Osteoblast (primary cell): ENCODE measurements at regions not wholly inside any gene's neighbourhood (a gene's known extent, or its start where the extent isn't known, plus 50 kb on each side); places are given as distances from the start of the nearest gene placed in this dataset.

ENCODE experiments used
- DNase-seq: peaks from one replicate; pipeline ENCODE4 v3.0.0; 2011; ENCODE audit warnings: low spot score, mixed read lengths; ENCODE audit not compliant: insufficient read length; ENCODE audit errors: missing footprints
- H2AFZ ChIP-seq: 2 replicates; pipeline ENCODE4 v1.6.0; 2011; ENCODE audit warnings: mild to moderate bottlenecking, low read length
- H3K27ac ChIP-seq: 2 replicates; pipeline ENCODE4 v1.5.1; 2011; ENCODE audit warnings: mild to moderate bottlenecking, low read depth, low read length, moderate library complexity
- H3K27me3 ChIP-seq: 2 replicates; pipeline ENCODE4 v1.6.0; 2012; ENCODE audit warnings: mild to moderate bottlenecking, control low read depth, inconsistent platforms, low read length, moderate library complexity; ENCODE audit not compliant: insufficient read depth
- H3K36me3 ChIP-seq: 2 replicates; pipeline ENCODE4 v1.5.1; 2011; ENCODE audit warnings: mild to moderate bottlenecking, low read length, control low read depth, moderate library complexity; ENCODE audit not compliant: insufficient read depth
- H3K4me1 ChIP-seq: 2 replicates; pipeline ENCODE4 v1.5.1; 2011; ENCODE audit warnings: mild to moderate bottlenecking, low read length, control low read depth, moderate library complexity; ENCODE audit not compliant: insufficient read depth
- H3K4me2 ChIP-seq: 2 replicates; pipeline ENCODE4 v1.6.0; 2011; ENCODE audit warnings: mild to moderate bottlenecking, low read length; ENCODE audit not compliant: insufficient read depth
- H3K4me3 ChIP-seq: fragments of 200-600 bp; sonication (generic); 3 replicates; pipeline ENCODE4 v1.5.1; 2012; ENCODE audit warnings: mild to moderate bottlenecking, low read length, inconsistent platforms; ENCODE audit not compliant: insufficient read depth
- H3K79me2 ChIP-seq: 2 replicates; pipeline ENCODE4 v1.6.0; 2012; ENCODE audit warnings: mild to moderate bottlenecking, low read length, control low read depth, inconsistent platforms; ENCODE audit not compliant: insufficient read depth
- H3K9me3 ChIP-seq: 2 replicates; pipeline ENCODE4 v1.5.1; 2011; ENCODE audit warnings: low read depth, low read length, control low read depth
- H4K20me1 ChIP-seq: 2 replicates; pipeline ENCODE4 v1.6.0; 2012; ENCODE audit warnings: mild to moderate bottlenecking, low read length, control low read depth; ENCODE audit not compliant: insufficient read depth
- TF ChIP-seq, protein P1 (sequence below): IDR thresholded peaks from 2 replicates; pipeline ENCODE4 v1.5.1; 2011; ENCODE audit warnings: mild to moderate bottlenecking, low read depth, low read length, moderate library complexity; ENCODE audit errors: extremely low read depth

DNA sequence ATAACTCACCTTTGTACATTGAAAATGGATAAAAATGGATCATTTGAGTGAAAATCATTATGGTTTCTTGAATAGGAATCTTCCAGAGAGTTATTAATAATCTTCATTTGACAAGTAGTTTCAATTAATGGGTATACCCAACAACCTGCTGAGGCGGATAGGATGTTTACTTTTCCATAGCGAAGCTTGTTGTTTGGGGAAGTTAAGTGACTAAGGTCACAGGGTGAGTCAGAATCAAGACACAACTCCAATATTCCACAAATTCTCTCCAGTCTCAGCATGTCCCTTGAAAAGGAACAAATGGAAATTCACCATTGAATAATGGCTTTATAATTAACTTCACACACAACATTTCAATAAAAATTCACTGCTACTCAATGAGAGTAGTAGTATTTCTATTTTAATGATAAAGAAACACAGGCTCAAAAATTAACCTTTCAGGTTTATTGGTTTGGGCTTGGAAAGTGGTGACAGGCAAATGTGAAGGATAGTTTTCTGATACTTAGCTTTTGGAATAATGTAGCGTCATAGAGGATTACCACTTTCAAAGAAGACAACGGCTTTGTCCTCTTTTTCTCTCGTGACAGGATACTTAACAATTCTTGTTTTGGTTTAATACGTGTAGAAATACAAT, 211.3 kb downstream of the GPD2 start:
- H3K4me1 ChIP-seq, result no peaks in the 10 kb centered on the region
- no peak overlapping the region for H3K4me3 ChIP-seq
- no peaks in the 10 kb centered on the region for H3K79me2 ChIP-seq
- no peaks in the 10 kb centered on the region for H4K20me1 ChIP-seq
- peak; percentile 29 for DNase-seq
- no peaks in the 10 kb centered on the region for H3K27me3 ChIP-seq
- H3K4me2 ChIP-seq, result no peak overlapping the region
- H3K36me3 ChIP-seq, result no peaks in the 10 kb centered on the region
- no peaks in the 10 kb centered on the region for H3K9me3 ChIP-seq
- no peak overlapping the region for H2AFZ ChIP-seq
- TF ChIP-seq, protein P1, sequence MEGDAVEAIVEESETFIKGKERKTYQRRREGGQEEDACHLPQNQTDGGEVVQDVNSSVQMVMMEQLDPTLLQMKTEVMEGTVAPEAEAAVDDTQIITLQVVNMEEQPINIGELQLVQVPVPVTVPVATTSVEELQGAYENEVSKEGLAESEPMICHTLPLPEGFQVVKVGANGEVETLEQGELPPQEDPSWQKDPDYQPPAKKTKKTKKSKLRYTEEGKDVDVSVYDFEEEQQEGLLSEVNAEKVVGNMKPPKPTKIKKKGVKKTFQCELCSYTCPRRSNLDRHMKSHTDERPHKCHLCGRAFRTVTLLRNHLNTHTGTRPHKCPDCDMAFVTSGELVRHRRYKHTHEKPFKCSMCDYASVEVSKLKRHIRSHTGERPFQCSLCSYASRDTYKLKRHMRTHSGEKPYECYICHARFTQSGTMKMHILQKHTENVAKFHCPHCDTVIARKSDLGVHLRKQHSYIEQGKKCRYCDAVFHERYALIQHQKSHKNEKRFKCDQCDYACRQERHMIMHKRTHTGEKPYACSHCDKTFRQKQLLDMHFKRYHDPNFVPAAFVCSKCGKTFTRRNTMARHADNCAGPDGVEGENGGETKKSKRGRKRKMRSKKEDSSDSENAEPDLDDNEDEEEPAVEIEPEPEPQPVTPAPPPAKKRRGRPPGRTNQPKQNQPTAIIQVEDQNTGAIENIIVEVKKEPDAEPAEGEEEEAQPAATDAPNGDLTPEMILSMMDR, result no peak
- H3K27ac ChIP-seq, result no peak overlapping the region

DNA sequence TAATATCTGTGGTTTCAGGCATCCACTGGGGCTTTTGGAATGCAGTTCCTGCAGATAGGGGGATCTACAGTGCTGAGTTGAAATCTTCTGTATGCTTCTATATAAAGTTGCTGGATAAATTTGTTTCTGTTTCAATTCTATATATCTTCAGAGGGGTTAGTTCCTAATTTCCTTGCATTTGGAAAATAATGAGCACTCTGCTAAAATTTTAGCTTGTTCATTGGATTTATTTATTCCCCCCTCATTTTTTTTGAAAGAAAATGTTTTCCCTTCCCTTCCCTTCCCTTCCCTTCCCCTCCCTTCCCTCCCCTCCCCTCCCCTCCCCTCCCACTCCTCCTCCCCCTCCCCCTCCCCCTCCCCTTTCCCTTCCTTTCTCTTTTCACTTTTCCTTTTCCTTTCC, 212.3 kb downstream of the GPD2 start:
- no peak overlapping the region for H3K4me2 ChIP-seq
- DNase-seq, result no peak

DNA sequence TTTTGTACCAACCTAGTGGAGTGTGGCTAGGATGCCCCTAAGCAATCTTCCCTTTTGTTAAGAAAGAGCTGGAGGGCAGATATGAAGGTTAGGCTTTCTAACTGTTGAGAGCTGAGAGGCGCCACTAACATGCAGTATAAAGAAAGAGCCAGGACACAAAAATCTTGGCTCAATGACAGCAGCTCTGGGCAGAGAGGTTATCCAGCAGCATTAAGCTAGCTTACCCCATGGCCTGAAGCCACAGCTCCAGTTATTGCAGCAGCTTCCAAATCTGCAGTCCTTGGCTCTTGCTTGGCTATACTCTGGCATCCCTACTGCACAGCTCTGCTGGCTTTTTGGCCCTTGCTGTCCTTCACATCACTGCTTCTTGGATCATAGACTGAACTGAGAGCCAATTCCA, 213.4 kb downstream of the GPD2 start:
- Histone ChIP-seq H3K27ac (no peak overlapping the region), H4K20me1 (no peaks in the 10 kb centered on the region), H3K4me2 (no peak overlapping the region), H3K9me3 (no peaks in the 10 kb centered on the region), H3K36me3 (no peaks in the 10 kb centered on the region), H3K27me3 (no peaks in the 10 kb centered on the region), H3K4me1 (no peaks in the 10 kb centered on the region), H3K4me3 (no peak overlapping the region), H3K79me2 (no peaks in the 10 kb centered on the region), H2AFZ (no peak overlapping the region)
- DNase-seq, result no peak
- TF ChIP-seq, protein P1, result no peak

More for the DNA sequence above, 212.3 kb downstream of the GPD2 start:
- Histone ChIP-seq H3K79me2 (no peaks in the 10 kb centered on the region), H2AFZ (no peak overlapping the region), H3K27ac (no peak overlapping the region), H3K4me1 (no peaks in the 10 kb centered on the region), H4K20me1 (no peaks in the 10 kb centered on the region), H3K9me3 (no peaks in the 10 kb centered on the region), H3K4me3 (no peak overlapping the region), H3K36me3 (no peaks in the 10 kb centered on the region), H3K27me3 (no peaks in the 10 kb centered on the region)
- TF ChIP-seq, protein P1, result no peak

DNA sequence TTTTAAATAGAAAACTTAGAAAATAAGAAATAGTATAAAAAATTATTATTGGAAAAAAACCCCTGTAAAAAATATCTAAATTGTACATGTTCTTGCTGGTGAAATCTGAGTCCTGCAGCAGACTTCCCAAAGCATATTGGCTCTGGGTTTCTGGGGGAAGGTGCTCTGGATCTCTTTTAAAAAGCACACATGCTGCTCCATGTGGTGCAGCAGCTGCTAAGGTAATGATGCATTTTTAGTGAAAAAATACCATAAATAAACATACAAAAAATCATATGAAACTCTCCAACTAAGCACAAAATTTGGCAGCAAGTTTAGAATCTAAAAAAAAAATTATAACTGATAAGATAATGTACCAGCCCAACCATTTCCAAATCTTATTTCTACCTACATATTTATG, 216.5 kb downstream of the GPD2 start:
- Histone ChIP-seq H3K4me2 (no peak overlapping the region), H3K36me3 (no peaks in the 10 kb centered on the region), H4K20me1 (no peaks in the 10 kb centered on the region), H3K4me3 (no peak overlapping the region), H3K9me3 (no peaks in the 10 kb centered on the region), H3K4me1 (no peaks in the 10 kb centered on the region), H2AFZ (no peak overlapping the region), H3K79me2 (no peaks in the 10 kb centered on the region), H3K27ac (no peak overlapping the region), H3K27me3 (no peaks in the 10 kb centered on the region)
- no peak for DNase-seq
- TF ChIP-seq, protein P1, result no peak
